Right atrium auricular region (tissue), 2 donors: ENCODE measurements at regions not wholly inside any gene's neighbourhood (a gene's known extent, or its start where the extent isn't known, plus 50 kb on each side); places are given as distances from the start of the nearest gene placed in this dataset.

Experiments used
- DNase-seq: peaks from one replicate; pipeline ENCODE4 v3.0.0-alpha.2; 2019; ENCODE audit warnings: low spot score
- H3K27ac ChIP-seq, 2 donors: fragments of 200-600 bp; sonication (generic); 1 replicate in 1 of 2; 2 replicates in 1 of 2; pipeline ENCODE4 v1.5.1; 2016 to 2019
- H3K27me3 ChIP-seq, 2 donors: fragments of 200-600 bp; sonication (generic); one replicate each; pipeline versions ENCODE4 v1.5.1 to v1.6.0; 2017 to 2019
- H3K36me3 ChIP-seq: fragments of 200-600 bp; sonication (generic); one replicate; pipeline ENCODE4 v1.5.1; 2016
- H3K4me1 ChIP-seq, 2 donors: fragments of 200-600 bp; sonication (generic); one replicate each; pipeline versions ENCODE4 v1.5.1 to v1.6.0; 2017 to 2019
- H3K4me3 ChIP-seq, 2 donors: fragments of 200-600 bp; sonication (generic); 1 replicate in 1 of 2; 2 replicates in 1 of 2; pipeline ENCODE4 v1.5.1; 2017 to 2019; ENCODE audit warnings: mild to moderate bottlenecking in 1 of 2, moderate library complexity in 1 of 2
- H3K9me3 ChIP-seq, 2 donors: fragments of 200-600 bp; sonication (generic); one replicate each; pipeline ENCODE4 v1.5.1; 2019
- TF ChIP-seq, protein P1 (sequence below), 2 donors: fragments of 200-600 bp; sonication (generic); IDR thresholded peaks; one replicate each; pipeline ENCODE4 v1.5.1; 2019; ENCODE audit warnings: antibody characterized with exemption in 2 of 2

GRCh38 chr1:116287341-116288200 is 85.5 kb upstream of the ATP1A1 start:
- Histone ChIP-seq H3K9me3 (no peaks in the 10 kb centered on the region), H3K4me1 (no peaks in the 10 kb centered on the region), H3K27ac (no peak overlapping the region), H3K4me3 (no peak overlapping the region), H3K36me3 (no peaks in the 10 kb centered on the region), H3K27me3 (no peaks in the 10 kb centered on the region)
- no peak for DNase-seq
- TF ChIP-seq, protein P1, sequence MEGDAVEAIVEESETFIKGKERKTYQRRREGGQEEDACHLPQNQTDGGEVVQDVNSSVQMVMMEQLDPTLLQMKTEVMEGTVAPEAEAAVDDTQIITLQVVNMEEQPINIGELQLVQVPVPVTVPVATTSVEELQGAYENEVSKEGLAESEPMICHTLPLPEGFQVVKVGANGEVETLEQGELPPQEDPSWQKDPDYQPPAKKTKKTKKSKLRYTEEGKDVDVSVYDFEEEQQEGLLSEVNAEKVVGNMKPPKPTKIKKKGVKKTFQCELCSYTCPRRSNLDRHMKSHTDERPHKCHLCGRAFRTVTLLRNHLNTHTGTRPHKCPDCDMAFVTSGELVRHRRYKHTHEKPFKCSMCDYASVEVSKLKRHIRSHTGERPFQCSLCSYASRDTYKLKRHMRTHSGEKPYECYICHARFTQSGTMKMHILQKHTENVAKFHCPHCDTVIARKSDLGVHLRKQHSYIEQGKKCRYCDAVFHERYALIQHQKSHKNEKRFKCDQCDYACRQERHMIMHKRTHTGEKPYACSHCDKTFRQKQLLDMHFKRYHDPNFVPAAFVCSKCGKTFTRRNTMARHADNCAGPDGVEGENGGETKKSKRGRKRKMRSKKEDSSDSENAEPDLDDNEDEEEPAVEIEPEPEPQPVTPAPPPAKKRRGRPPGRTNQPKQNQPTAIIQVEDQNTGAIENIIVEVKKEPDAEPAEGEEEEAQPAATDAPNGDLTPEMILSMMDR (IDR thresholded peaks at IDR 0.05) = no peak

DNA sequence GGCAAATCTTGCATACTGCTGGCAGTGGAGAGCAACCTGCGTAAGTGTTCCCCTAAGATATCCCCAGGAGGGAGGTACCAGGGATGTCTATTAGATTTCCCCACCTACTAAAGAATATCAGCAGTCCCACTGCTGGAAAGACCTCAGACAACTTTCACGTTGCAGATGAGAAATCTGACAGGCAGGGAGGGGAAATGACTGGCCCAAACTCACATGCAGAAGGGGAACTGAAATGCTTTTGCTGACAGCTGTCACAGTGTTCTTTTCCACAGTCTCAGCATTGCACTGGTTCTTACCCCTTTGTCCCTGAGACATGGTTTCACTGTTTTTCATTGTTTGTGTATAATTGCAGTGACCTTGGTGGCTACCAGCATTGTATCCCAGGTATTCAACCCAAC is 84.8 kb upstream of the ATP1A1 start:
- H3K27ac ChIP-seq = no peak overlapping the region
- no peak for DNase-seq
- no peaks in the 10 kb centered on the region for H3K27me3 ChIP-seq
- no peaks in the 10 kb centered on the region for H3K9me3 ChIP-seq
- TF ChIP-seq, protein P1 (IDR thresholded peaks at IDR 0.05) = no peak
- H3K4me3 ChIP-seq = no peak overlapping the region
- no peaks in the 10 kb centered on the region for H3K36me3 ChIP-seq
- no peaks in the 10 kb centered on the region for H3K4me1 ChIP-seq

DNA sequence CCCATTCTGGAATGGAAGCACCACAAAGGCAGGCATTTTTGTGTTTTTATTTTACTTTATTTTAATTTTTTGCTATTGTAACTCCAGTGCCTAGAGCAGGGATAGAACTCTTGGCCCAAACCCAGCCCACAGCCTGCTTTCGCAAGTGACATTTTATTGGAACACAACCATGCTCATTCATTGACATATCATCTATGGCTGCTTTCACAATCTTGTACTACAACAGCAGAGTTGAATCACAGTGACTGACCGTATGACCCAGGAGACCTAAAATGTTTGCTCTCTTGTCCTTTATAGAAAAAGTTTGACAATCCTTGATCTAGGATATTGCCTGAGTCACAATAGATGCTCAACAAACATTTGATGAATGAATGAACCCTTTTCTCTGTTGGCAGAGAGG is 83.9 kb upstream of the ATP1A1 start:
- Histone ChIP-seq H3K27me3 (no peaks in the 10 kb centered on the region), H3K4me3 (no peak overlapping the region), H3K27ac (no peak overlapping the region), H3K4me1 (no peaks in the 10 kb centered on the region), H3K9me3 (no peaks in the 10 kb centered on the region), H3K36me3 (no peaks in the 10 kb centered on the region)
- TF ChIP-seq, protein P1 (IDR thresholded peaks at IDR 0.05) = no peak
- DNase-seq = no peak

DNA sequence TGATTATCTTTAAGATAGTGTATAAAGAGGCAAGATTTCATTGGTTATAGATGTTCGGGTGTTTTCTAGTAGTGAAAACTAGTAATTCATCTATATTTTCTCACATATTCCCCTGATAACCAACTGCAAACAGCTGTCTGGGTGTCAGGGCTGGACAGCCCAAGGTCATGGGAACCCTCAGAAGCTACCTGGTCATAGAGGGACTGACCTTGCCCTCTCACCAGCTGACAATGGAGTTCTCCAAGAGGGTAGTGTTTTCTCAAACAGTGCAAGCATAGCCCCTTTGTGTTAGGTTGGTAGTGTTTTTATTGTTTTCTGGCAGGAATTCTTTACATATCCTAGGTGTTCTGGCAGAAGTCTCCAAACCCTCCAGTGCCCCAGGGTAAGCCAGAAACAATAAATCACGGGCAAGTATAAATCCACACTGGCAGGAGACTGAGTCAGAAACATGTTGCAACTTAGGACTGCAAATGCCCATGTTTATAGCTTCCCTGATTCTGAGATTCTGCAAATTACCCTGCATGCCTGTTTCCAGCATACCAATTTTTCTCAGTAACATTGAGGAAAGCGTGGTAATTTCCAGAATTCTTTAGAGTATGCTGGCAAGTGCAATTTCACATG is 82.8 kb upstream of the ATP1A1 start:
- Histone ChIP-seq H3K36me3 (no peaks in the 10 kb centered on the region), H3K9me3 (no peaks in the 10 kb centered on the region), H3K4me1 (no peaks in the 10 kb centered on the region), H3K27me3 (no peaks in the 10 kb centered on the region), H3K27ac (no peak overlapping the region), H3K4me3 (no peak overlapping the region)
- DNase-seq = no peak
- TF ChIP-seq, protein P1 (IDR thresholded peaks at IDR 0.05) = no peak

DNA sequence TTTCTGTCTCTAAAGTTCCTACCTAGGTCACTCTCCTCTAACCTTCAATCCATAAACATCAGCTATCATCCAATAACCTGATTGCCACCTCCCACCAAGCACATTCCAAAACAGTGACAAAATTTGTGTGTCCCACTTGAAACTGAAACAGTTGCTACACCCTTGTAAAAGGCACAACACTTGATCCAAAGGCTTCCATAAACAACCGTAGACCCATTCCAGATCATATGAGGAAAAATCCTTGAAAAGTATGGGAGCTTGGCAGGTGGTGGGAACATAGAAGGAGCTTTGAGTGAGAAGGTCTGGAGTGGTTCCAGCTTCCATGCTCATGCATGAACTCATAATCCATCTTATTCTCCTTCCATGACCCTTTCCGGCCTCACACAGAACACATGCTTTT is 82.0 kb upstream of the ATP1A1 start:
- no peaks in the 10 kb centered on the region for H3K9me3 ChIP-seq

More for the DNA sequence above, 82.0 kb upstream of the ATP1A1 start:
- Histone ChIP-seq H3K27ac (no peak overlapping the region), H3K27me3 (no peaks in the 10 kb centered on the region), H3K4me3 (no peak overlapping the region), H3K4me1 (no peaks in the 10 kb centered on the region), H3K36me3 (no peaks in the 10 kb centered on the region)
- TF ChIP-seq, protein P1 (IDR thresholded peaks at IDR 0.05) = no peak
- no peak for DNase-seq
